KMS-11 (cell line): ENCODE measurements at regions not wholly inside any gene's neighbourhood (a gene's known extent, or its start where the extent isn't known, plus 50 kb on each side); places are given as distances from the start of the nearest gene placed in this dataset.

Experiments used
- H2AFZ ChIP-seq: fragments of 200-600 bp; sonication (generic); 2 replicates; pipeline ENCODE4 v1.6.1; 2016; ENCODE audit warnings: antibody characterized with exemption, mixed run types, low read depth
- H3K27ac ChIP-seq: fragments of 200-600 bp; sonication (generic); 2 replicates; pipeline ENCODE4 v1.6.1; 2016; ENCODE audit warnings: mild to moderate bottlenecking, mixed run types
- H3K27me3 ChIP-seq: fragments of 200-600 bp; sonication (generic); 2 replicates; pipeline ENCODE4 v1.6.1; 2017; ENCODE audit warnings: mild to moderate bottlenecking, low read depth, mixed run types, moderate library complexity; ENCODE audit not compliant: insufficient read depth
- H3K36me3 ChIP-seq: fragments of 200-600 bp; sonication (generic); 2 replicates; pipeline ENCODE4 v1.6.1; 2017; ENCODE audit warnings: mild to moderate bottlenecking, mixed run types; ENCODE audit not compliant: insufficient read depth
- H3K4me1 ChIP-seq: fragments of 200-600 bp; sonication (generic); 2 replicates; pipeline ENCODE4 v1.6.1; 2016; ENCODE audit warnings: mild to moderate bottlenecking, low read depth, mixed run types; ENCODE audit not compliant: poor library complexity, severe bottlenecking
- H3K4me2 ChIP-seq: fragments of 200-600 bp; sonication (generic); 2 replicates; pipeline ENCODE4 v1.7.0; 2016; ENCODE audit warnings: mild to moderate bottlenecking, mixed run types
- H3K4me3 ChIP-seq: fragments of 200-600 bp; sonication (generic); IDR thresholded peaks from 2 replicates; pipeline ENCODE4 v1.6.1; 2017; ENCODE audit warnings: low read depth, low read length, mixed read lengths; ENCODE audit not compliant: insufficient read depth
- H3K79me2 ChIP-seq: fragments of 200-600 bp; sonication (generic); 2 replicates; pipeline ENCODE4 v1.6.1; 2016; ENCODE audit warnings: low read depth, mixed run types; ENCODE audit not compliant: insufficient read depth
- H3K9ac ChIP-seq: fragments of 200-600 bp; sonication (generic); 2 replicates; pipeline ENCODE4 v1.6.1; 2016; ENCODE audit warnings: mild to moderate bottlenecking, mixed run types
- H4K20me1 ChIP-seq: fragments of 200-600 bp; sonication (generic); 2 replicates; pipeline ENCODE4 v1.6.1; 2016; ENCODE audit warnings: mild to moderate bottlenecking, mixed run types; ENCODE audit not compliant: insufficient read depth
- TF ChIP-seq, protein P1 (sequence below): fragments of 200-600 bp; sonication (generic); conservative IDR thresholded peaks from 2 replicates; pipeline ENCODE4 v1.6.1; 2017; ENCODE audit warnings: low read depth, mild to moderate bottlenecking, antibody characterized with exemption, low read length, moderate library complexity, mixed read lengths

DNA sequence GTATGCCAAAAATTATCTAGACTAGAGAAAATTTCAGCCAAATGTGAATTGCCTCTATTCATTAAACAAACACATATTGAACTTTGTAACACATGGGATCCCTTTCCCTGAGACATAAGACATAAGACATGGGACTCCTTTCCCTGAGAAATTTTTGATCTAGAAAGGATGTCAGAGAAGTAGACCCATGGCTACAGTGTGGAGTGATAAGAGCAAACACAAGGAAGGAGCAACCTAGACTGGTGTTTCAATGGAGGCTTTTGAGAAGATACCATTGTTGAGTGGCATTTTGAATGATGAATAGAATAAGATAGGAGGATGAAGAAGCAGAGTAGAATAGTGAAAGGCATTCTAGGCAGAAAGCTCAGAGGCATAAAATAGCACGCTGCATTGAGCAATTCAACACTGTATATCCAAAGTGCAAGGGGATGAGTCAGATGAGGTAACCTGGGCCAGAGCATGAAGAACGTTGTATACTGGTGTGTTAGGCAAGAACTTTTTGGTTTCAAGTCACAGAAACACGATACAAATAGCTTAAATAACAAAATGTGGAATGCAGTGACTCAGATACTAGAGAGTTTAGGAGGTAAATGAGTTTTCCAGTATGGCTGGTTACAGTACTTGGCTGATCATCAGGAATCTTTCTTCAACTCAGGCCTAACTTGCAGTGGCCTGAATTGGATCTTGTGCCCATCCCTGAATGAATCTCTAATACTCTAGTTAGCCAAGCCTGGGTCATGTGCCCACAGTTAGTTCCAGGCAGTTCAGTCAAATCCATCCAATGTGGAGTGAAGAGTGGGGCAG, 129.8 kb upstream of the TANK start:
- Histone ChIP-seq H3K36me3 (no peaks in the 10 kb centered on the region), H3K9ac (no peak overlapping the region), H2AFZ (no peak overlapping the region), H3K4me1 (no peaks in the 10 kb centered on the region), H3K27me3 (no peaks in the 10 kb centered on the region), H3K27ac (no peak overlapping the region), H3K4me2 (no peak overlapping the region), H4K20me1 (no peaks in the 10 kb centered on the region), H3K4me3 (no peak overlapping the region), H3K79me2 (no peaks in the 10 kb centered on the region)
- TF ChIP-seq, protein P1, sequence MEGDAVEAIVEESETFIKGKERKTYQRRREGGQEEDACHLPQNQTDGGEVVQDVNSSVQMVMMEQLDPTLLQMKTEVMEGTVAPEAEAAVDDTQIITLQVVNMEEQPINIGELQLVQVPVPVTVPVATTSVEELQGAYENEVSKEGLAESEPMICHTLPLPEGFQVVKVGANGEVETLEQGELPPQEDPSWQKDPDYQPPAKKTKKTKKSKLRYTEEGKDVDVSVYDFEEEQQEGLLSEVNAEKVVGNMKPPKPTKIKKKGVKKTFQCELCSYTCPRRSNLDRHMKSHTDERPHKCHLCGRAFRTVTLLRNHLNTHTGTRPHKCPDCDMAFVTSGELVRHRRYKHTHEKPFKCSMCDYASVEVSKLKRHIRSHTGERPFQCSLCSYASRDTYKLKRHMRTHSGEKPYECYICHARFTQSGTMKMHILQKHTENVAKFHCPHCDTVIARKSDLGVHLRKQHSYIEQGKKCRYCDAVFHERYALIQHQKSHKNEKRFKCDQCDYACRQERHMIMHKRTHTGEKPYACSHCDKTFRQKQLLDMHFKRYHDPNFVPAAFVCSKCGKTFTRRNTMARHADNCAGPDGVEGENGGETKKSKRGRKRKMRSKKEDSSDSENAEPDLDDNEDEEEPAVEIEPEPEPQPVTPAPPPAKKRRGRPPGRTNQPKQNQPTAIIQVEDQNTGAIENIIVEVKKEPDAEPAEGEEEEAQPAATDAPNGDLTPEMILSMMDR: no peak

- Histone ChIP-seq H3K4me2 (no peak overlapping the region), H3K36me3 (no peaks in the 10 kb centered on the region), H3K27me3 (no peaks in the 10 kb centered on the region), H3K4me3 (no peak overlapping the region), H2AFZ (no peak overlapping the region), H3K27ac (no peak overlapping the region), H3K4me1 (no peaks in the 10 kb centered on the region), H3K9ac (no peak overlapping the region), H3K79me2 (no peaks in the 10 kb centered on the region), H4K20me1 (no peaks in the 10 kb centered on the region)
- TF ChIP-seq, protein P1: no peak
Observed at GRCh38 chr2:161031511-161031910, 128.7 kb upstream of the TANK start.

DNA sequence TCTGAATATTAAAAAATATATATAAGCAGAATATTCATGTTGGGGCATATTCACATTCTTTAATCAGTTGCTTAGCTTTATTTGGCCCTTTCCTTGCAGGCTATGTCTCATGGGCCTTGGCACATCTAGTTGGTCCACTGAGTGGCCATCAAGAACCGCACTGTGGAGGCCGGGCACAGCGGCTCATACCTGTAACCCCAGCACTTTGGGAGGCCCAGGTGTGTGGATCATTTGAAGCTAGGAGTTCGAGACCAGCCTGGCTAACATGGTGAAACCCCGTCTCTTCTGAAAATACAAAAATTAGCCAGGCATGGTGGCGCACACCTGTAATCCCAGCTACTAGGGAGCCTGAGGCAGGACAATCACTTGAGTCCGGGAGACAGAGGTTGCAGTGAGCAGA, 127.6 kb upstream of the TANK start:
- no peak overlapping the region for H3K9ac ChIP-seq
- H3K4me3 ChIP-seq: no peak overlapping the region
- no peaks in the 10 kb centered on the region for H3K79me2 ChIP-seq
- TF ChIP-seq, protein P1: no peak
- no peaks in the 10 kb centered on the region for H3K4me1 ChIP-seq
- no peak overlapping the region for H3K27ac ChIP-seq
- no peak overlapping the region for H3K4me2 ChIP-seq
- no peaks in the 10 kb centered on the region for H3K36me3 ChIP-seq
- H2AFZ ChIP-seq: no peak overlapping the region
- H3K27me3 ChIP-seq: no peaks in the 10 kb centered on the region
- no peaks in the 10 kb centered on the region for H4K20me1 ChIP-seq

DNA sequence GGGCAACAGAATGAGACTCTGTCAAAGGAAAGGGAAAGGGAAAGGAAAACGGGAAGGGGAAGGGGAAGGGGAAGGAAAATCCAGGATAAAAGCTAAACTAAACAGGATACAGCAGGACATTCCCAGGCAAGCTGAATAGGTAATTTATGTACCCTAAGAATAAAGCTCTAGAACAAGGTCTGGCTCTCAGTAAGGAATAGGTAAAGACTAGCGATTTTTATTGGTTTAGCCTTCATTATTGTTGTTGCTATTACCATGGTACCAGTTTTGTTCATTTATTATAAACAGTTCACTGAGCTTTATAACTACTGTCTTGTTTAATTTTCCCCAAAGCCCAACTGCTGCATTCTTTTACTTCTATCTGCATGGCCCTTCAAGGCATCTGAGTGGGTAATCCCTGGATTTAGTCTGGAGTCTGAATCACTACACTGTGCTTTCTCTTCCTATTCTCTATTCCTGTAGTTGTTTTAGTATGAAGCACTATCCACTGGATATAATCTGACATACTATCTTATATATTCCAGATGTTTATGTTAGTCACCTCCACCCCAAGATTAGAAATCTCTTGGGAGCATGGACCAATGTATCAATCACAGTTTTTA, 127.1 kb upstream of the TANK start:
- Histone ChIP-seq H3K4me1 (no peaks in the 10 kb centered on the region), H3K79me2 (no peaks in the 10 kb centered on the region), H4K20me1 (no peaks in the 10 kb centered on the region), H3K36me3 (no peaks in the 10 kb centered on the region), H2AFZ (no peak overlapping the region), H3K4me2 (no peak overlapping the region), H3K9ac (no peak overlapping the region), H3K4me3 (no peak overlapping the region), H3K27me3 (no peaks in the 10 kb centered on the region), H3K27ac (no peak overlapping the region)
- TF ChIP-seq, protein P1: no peak
